HUES64 (cell line): ENCODE measurements at regions not wholly inside any gene's neighbourhood (a gene's known extent, or its start where the extent isn't known, plus 50 kb on each side); places are given as distances from the start of the nearest gene placed in this dataset.

Experiments used
- H3K27ac ChIP-seq: 2 replicates; pipeline ENCODE4 v1.7.0; 2013; ENCODE audit warnings: low read depth, low read length, inconsistent platforms
- H3K27me3 ChIP-seq: 2 replicates; pipeline ENCODE4 v1.6.1; 2013; ENCODE audit warnings: mild to moderate bottlenecking, low read length; ENCODE audit not compliant: insufficient read depth
- H3K36me3 ChIP-seq: 2 replicates; pipeline ENCODE4 v1.6.1; 2013; ENCODE audit warnings: mild to moderate bottlenecking, low read length; ENCODE audit not compliant: insufficient read depth
- H3K4me1 ChIP-seq: 2 replicates; pipeline ENCODE4 v1.6.1; 2013; ENCODE audit warnings: mild to moderate bottlenecking, low read length, moderate library complexity; ENCODE audit not compliant: insufficient read depth
- H3K4me3 ChIP-seq: 2 replicates; pipeline ENCODE4 v1.5.1; 2013; ENCODE audit warnings: mild to moderate bottlenecking, low read length, moderate library complexity
- H3K9ac ChIP-seq: 2 replicates; pipeline ENCODE4 v1.6.1; 2013; ENCODE audit warnings: mild to moderate bottlenecking, low read depth, low read length
- H3K9me3 ChIP-seq: 2 replicates; pipeline ENCODE4 v1.6.1; 2013; ENCODE audit warnings: low read depth, low read length; ENCODE audit not compliant: insufficient read depth
- WGBS: fragments of 150-250, 120-280 bp; methylation state at CpG from one replicate; pipeline ENCODE4 v1.1.7; 2013; ENCODE audit warnings: missing lambda C conversion rate; 5-methylcytosine and 5-hydroxymethylcytosine counted together

- Histone ChIP-seq H3K9me3 (no peaks in the 10 kb centered on the region), H3K36me3 (no peaks in the 10 kb centered on the region), H3K9ac (no peak overlapping the region), H3K4me1 (peaks cover 14% of the 10 kb centered on the region; the same call in 1 of the 2 replicates), H3K27ac (no peak overlapping the region), H3K27me3 (no peaks in the 10 kb centered on the region), H3K4me3 (no peak overlapping the region)
- 77% methylated on average over 2 of the region's 2 CpGs for WGBS
Observed at GRCh38 chr9:81848472-81848871, 79.8 kb upstream of the SPATA31D4 start.

- no peak overlapping the region for H3K27ac ChIP-seq
- no peaks in the 10 kb centered on the region for H3K36me3 ChIP-seq
- 90% methylated on average over 8 of the region's 8 CpGs for WGBS
Observed at GRCh38 chr9:81849631-81850259, 78.5 kb upstream of the SPATA31D4 start.

GRCh38 chr9:81850724-81851123 is 77.5 kb upstream of the SPATA31D4 start:
- no peak overlapping the region for H3K27ac ChIP-seq
- WGBS = 93% methylated on average over 6 of the region's 6 CpGs

More at GRCh38 chr9:81849631-81850259, 78.5 kb upstream of the SPATA31D4 start:
- Histone ChIP-seq H3K4me3 (no peak overlapping the region), H3K9ac (no peak overlapping the region), H3K4me1 (0 out of 2 replicates have a peak, but pooled peaks cover 6% of the 10 kb centered on the region), H3K27me3 (no peaks in the 10 kb centered on the region), H3K9me3 (no peaks in the 10 kb centered on the region)

GRCh38 chr9:81851340-81851739 is 76.9 kb upstream of the SPATA31D4 start:
- 93% methylated on average over 4 of the region's 5 CpGs for WGBS
- Histone ChIP-seq H3K4me3 (no peak overlapping the region), H3K9ac (no peak overlapping the region), H3K27ac (no peak overlapping the region), H3K36me3 (no peaks in the 10 kb centered on the region), H3K4me1 (0 out of 2 replicates have a peak, but pooled peaks cover 6% of the 10 kb centered on the region), H3K27me3 (no peaks in the 10 kb centered on the region), H3K9me3 (no peaks in the 10 kb centered on the region)

More at GRCh38 chr9:81850724-81851123, 77.5 kb upstream of the SPATA31D4 start:
- no peaks in the 10 kb centered on the region for H3K36me3 ChIP-seq
- H3K9me3 ChIP-seq = no peaks in the 10 kb centered on the region
- 0 out of 2 replicates have a peak, but pooled peaks cover 6% of the 10 kb centered on the region for H3K4me1 ChIP-seq
- no peaks in the 10 kb centered on the region for H3K27me3 ChIP-seq
- H3K4me3 ChIP-seq = no peak overlapping the region
- H3K9ac ChIP-seq = no peak overlapping the region

- no peaks in the 10 kb centered on the region for H3K9me3 ChIP-seq
- WGBS = 97% methylated on average over 1 of the region's 1 CpG
- no peaks in the 10 kb centered on the region for H3K27me3 ChIP-seq
- H3K36me3 ChIP-seq = no peaks in the 10 kb centered on the region
- H3K27ac ChIP-seq = no peak overlapping the region
- H3K4me3 ChIP-seq = no peak overlapping the region
- H3K4me1 ChIP-seq = 0 out of 2 replicates have a peak, but pooled peaks cover 6% of the 10 kb centered on the region
- H3K9ac ChIP-seq = no peak overlapping the region
Observed at GRCh38 chr9:81852820-81853219, 75.4 kb upstream of the SPATA31D4 start.

- Histone ChIP-seq H3K9ac (no peak overlapping the region), H3K27ac (no peak overlapping the region), H3K4me1 (no peaks in the 10 kb centered on the region), H3K4me3 (no peak overlapping the region), H3K9me3 (no peaks in the 10 kb centered on the region), H3K36me3 (no peaks in the 10 kb centered on the region), H3K27me3 (no peaks in the 10 kb centered on the region)
- no CpG with 5 or more reads among the region's 2 CpGs for WGBS
Observed at GRCh38 chr9:81855538-81855937, 72.7 kb upstream of the SPATA31D4 start.

- Histone ChIP-seq H3K4me3 (no peak overlapping the region), H3K9ac (no peak overlapping the region), H3K27me3 (no peaks in the 10 kb centered on the region), H3K36me3 (no peaks in the 10 kb centered on the region), H3K9me3 (no peaks in the 10 kb centered on the region), H3K27ac (no peak overlapping the region), H3K4me1 (no peaks in the 10 kb centered on the region)
- WGBS = 96% methylated on average over 6 of the region's 6 CpGs
Observed at GRCh38 chr9:81858657-81859430, 69.4 kb upstream of the SPATA31D4 start.

GRCh38 chr9:81860581-81860980 is 67.6 kb upstream of the SPATA31D4 start:
- Histone ChIP-seq H3K9ac (no peak overlapping the region), H3K4me3 (no peak overlapping the region), H3K27ac (no peak overlapping the region), H3K4me1 (no peaks in the 10 kb centered on the region), H3K27me3 (no peaks in the 10 kb centered on the region), H3K36me3 (no peaks in the 10 kb centered on the region), H3K9me3 (no peaks in the 10 kb centered on the region)
- WGBS = 96% methylated on average over 8 of the region's 8 CpGs

GRCh38 chr9:81861644-81862043 is 66.6 kb upstream of the SPATA31D4 start:
- Histone ChIP-seq H3K4me1 (no peaks in the 10 kb centered on the region), H3K9me3 (no peaks in the 10 kb centered on the region), H3K9ac (no peak overlapping the region), H3K36me3 (no peaks in the 10 kb centered on the region), H3K27ac (no peak overlapping the region), H3K27me3 (no peaks in the 10 kb centered on the region), H3K4me3 (no peak overlapping the region)
- 93% methylated on average over 1 of the region's 1 CpG for WGBS

- no peaks in the 10 kb centered on the region for H3K9me3 ChIP-seq
- peaks cover 8% of the 10 kb centered on the region for H3K4me1 ChIP-seq
- no peak overlapping the region for H3K4me3 ChIP-seq
- H3K27ac ChIP-seq = no peak overlapping the region
- H3K36me3 ChIP-seq = no peaks in the 10 kb centered on the region
- H3K9ac ChIP-seq = no peak overlapping the region
- 92% methylated on average over 3 of the region's 3 CpGs for WGBS
- no peaks in the 10 kb centered on the region for H3K27me3 ChIP-seq
Observed at GRCh38 chr9:81868145-81868544, 60.1 kb upstream of the SPATA31D4 start.

GRCh38 chr9:81871695-81872094 is 56.5 kb upstream of the SPATA31D4 start:
- H3K27ac ChIP-seq = no peak overlapping the region
- WGBS = 19% methylated on average over 1 of the region's 1 CpG
- no peak overlapping the region for H3K9ac ChIP-seq

More at GRCh38 chr9:81871695-81872094, 56.5 kb upstream of the SPATA31D4 start:
- H3K4me3 ChIP-seq = no peak overlapping the region
- no peaks in the 10 kb centered on the region for H3K36me3 ChIP-seq
- no peaks in the 10 kb centered on the region for H3K9me3 ChIP-seq
- no peaks in the 10 kb centered on the region for H3K27me3 ChIP-seq
- peaks cover 8% of the 10 kb centered on the region for H3K4me1 ChIP-seq
